Glutamatergic neuron (in vitro differentiated cells): ENCODE measurements at regions not wholly inside any gene's neighbourhood (a gene's known extent, or its start where the extent isn't known, plus 50 kb on each side); places are given as distances from the start of the nearest gene placed in this dataset.

ENCODE experiments used
- DNase-seq: peaks from one replicate; pipeline ENCODE4 v3.0.0; 2022
- H3K27ac Mint-ChIP-seq: one replicate; pipeline ENCODE4 v1.8.0; 2020; ENCODE audit warnings: mild to moderate bottlenecking, mixed read lengths, inconsistent platforms; ENCODE audit not compliant: unreplicated experiment
- H3K27me3 Mint-ChIP-seq: one replicate; pipeline ENCODE4 v1.8.0; 2020; ENCODE audit warnings: mild to moderate bottlenecking, moderate library complexity, mixed read lengths, inconsistent platforms; ENCODE audit not compliant: unreplicated experiment
- H3K36me3 Mint-ChIP-seq: one replicate; pipeline ENCODE4 v1.8.0; 2020; ENCODE audit warnings: mild to moderate bottlenecking, mixed read lengths, inconsistent platforms; ENCODE audit not compliant: unreplicated experiment
- H3K4me1 Mint-ChIP-seq: one replicate; pipeline ENCODE4 v1.8.0; 2020; ENCODE audit warnings: mild to moderate bottlenecking, low read depth, mixed read lengths, inconsistent platforms; ENCODE audit not compliant: unreplicated experiment
- H3K4me3 Mint-ChIP-seq: one replicate; pipeline ENCODE4 v1.8.0; 2020; ENCODE audit warnings: mild to moderate bottlenecking, mixed read lengths, inconsistent platforms; ENCODE audit not compliant: unreplicated experiment
- H3K9me3 Mint-ChIP-seq: one replicate; pipeline ENCODE4 v1.8.0; 2020; ENCODE audit warnings: mild to moderate bottlenecking, moderate library complexity, mixed read lengths, inconsistent platforms; ENCODE audit not compliant: unreplicated experiment
- CTCF ChIP-seq: fragments of 200-600 bp; sonication (generic); IDR thresholded peaks from one replicate; pipeline ENCODE4 v1.5.0; 2021; ENCODE audit not compliant: partially characterized antibody, unreplicated experiment

- no peak overlapping the region for H3K4me3 Mint-ChIP-seq
- DNase-seq = no peak
- no peaks in the 10 kb centered on the region for H3K27me3 Mint-ChIP-seq
- H3K4me1 Mint-ChIP-seq = no peaks in the 10 kb centered on the region
- no peaks in the 10 kb centered on the region for H3K36me3 Mint-ChIP-seq
- H3K27ac Mint-ChIP-seq = no peak overlapping the region
- no peak for TF ChIP-seq CTCF
- H3K9me3 Mint-ChIP-seq = no peaks in the 10 kb centered on the region
These were observed 1122.3 kb upstream of the ADGRL2 start for GRCh38 chr1:80678438-80678837.

DNA sequence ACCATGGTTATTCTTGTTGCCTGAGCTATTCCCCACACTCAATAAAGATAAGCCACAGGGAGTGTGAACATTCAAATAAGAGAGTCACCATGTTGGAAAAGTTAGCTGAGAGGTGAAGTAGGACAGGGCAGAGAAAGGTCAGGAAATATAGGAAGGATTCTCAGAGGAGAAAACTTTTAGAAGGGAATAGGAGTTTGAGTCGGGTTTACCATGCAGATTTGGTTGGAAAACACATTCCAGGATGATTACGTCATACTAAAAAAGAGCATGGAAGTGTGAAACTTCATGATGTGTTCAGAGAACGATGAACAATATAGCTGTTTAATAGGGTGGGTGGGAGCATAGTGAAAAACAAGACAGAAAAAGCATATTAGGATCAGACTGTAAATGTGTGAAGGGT is 1125.3 kb upstream of the ADGRL2 start:
- Mint-ChIP-seq H3K27me3 (no peaks in the 10 kb centered on the region), H3K27ac (no peak overlapping the region), H3K4me1 (no peaks in the 10 kb centered on the region), H3K9me3 (no peaks in the 10 kb centered on the region), H3K36me3 (no peaks in the 10 kb centered on the region), H3K4me3 (no peak overlapping the region)
- no peak for DNase-seq
- no peak for TF ChIP-seq CTCF

GRCh38 chr1:80673935-80674597 is 1126.7 kb upstream of the ADGRL2 start:
- DNase-seq = no peak
- no peak for TF ChIP-seq CTCF
- Mint-ChIP-seq H3K27ac (no peak overlapping the region), H3K27me3 (no peaks in the 10 kb centered on the region), H3K36me3 (no peaks in the 10 kb centered on the region), H3K4me3 (no peak overlapping the region), H3K4me1 (no peaks in the 10 kb centered on the region), H3K9me3 (no peaks in the 10 kb centered on the region)

DNA sequence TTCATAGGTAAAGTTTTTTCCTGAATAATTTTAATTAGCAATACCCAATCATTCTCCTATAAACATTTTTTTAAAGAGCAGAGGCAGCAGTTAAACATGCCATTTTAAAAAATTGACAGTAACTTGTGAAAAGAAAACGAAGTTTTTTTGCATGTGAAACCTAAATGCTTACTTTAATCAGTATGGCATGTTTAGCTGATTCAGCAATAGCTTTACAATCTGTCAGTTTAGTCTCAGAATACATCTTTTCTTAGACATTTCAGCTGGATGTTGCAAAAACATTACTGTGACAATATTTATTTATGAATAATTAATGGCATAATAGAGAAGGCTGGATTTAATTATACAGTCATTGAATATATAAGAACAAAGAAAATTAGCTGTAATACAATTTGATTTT is 1132.4 kb upstream of the ADGRL2 start:
- no peak for DNase-seq
- TF ChIP-seq CTCF = no peak
- H3K27me3 Mint-ChIP-seq = no peaks in the 10 kb centered on the region
- H3K4me3 Mint-ChIP-seq = no peak overlapping the region
- no peaks in the 10 kb centered on the region for H3K9me3 Mint-ChIP-seq
- no peak overlapping the region for H3K27ac Mint-ChIP-seq
- no peaks in the 10 kb centered on the region for H3K36me3 Mint-ChIP-seq
- H3K4me1 Mint-ChIP-seq = no peaks in the 10 kb centered on the region

GRCh38 chr1:80666073-80666472 is 1134.7 kb upstream of the ADGRL2 start:
- Mint-ChIP-seq H3K9me3 (no peaks in the 10 kb centered on the region), H3K4me3 (no peak overlapping the region), H3K27me3 (no peaks in the 10 kb centered on the region), H3K4me1 (no peaks in the 10 kb centered on the region), H3K27ac (no peak overlapping the region), H3K36me3 (no peaks in the 10 kb centered on the region)
- DNase-seq = no peak
- TF ChIP-seq CTCF = no peak
